HS-5 (cell line): ENCODE measurements at regions not wholly inside any gene's neighbourhood (a gene's known extent, or its start where the extent isn't known, plus 50 kb on each side); places are given as distances from the start of the nearest gene placed in this dataset.

Experiments
- DNase-seq: peaks from one replicate; pipeline ENCODE4 v3.0.0-alpha.2; 2012; ENCODE audit warnings: low read depth

- DNase-seq: no peak
These were observed 335.4 kb downstream of the LRIG3 start for GRCh38 chr12:58584880-58585279.

DNA sequence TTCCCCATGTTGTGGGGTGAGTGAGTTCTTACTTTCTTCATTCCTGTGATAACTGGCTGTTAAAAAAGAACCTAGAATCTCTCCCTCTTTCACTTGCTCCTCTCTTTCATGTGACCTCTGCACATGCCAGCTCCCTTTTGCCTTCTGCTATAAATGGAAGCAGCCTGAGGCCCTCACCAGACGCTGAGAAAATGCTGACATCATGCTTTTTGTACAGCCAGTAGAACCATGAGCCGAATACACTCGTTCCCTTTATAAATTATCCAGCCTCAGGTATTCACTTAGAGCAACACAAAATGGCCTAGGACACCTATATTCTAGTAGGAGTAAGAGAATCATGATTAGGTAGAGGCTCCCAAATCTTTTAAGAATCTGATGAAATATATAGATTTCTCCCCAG lies 333.5 kb downstream of the LRIG3 start:
- DNase-seq: no peak

GRCh38 chr12:58588770-58589169 lies 331.5 kb downstream of the LRIG3 start:
- no peak for DNase-seq

GRCh38 chr12:58592475-58593207 lies 327.7 kb downstream of the LRIG3 start:
- no peak for DNase-seq

GRCh38 chr12:58593557-58594304 lies 326.6 kb downstream of the LRIG3 start:
- no peak for DNase-seq

GRCh38 chr12:58596381-58596780 lies 323.9 kb downstream of the LRIG3 start:
- DNase-seq: no peak

DNA sequence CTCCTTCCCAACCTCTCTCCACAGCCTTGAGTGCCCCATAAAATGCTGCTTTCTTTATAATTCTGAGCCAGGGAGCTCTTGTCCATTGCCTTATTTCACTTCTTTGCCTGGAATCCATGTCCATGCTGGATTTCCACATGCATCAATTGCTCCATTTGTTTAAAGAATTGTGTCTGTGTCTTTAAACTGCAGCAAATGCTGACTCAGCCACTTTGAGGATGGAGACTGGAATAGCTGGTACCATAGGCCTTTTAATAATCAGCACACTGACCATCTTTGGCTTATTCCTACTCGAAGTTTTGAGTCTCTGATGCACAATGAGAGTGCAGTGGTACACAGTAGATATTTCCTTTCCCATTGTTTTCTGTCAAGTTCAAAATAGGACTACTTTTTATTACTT lies 318.8 kb downstream of the LRIG3 start:
- DNase-seq: no peak

DNA sequence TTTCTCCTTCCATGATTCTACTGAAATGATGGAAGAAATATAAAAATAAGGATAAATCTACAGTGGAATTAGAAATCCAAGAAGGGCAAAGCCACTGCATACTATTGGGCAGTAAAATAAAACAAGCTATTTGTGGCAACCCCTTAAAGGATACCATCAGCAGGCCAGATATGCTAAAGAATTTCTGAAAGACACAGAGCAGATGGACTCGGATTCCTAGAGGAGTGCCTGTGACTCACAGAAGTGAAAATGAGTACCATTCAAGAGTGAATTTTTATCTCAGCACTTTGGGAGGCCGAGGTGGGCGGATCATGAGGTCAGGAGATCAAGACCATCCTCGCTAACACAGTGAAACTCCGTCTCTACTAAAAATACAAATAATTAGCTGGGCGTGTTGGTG lies 318.1 kb downstream of the LRIG3 start:
- no peak for DNase-seq

GRCh38 chr12:58602736-58603135 lies 317.6 kb downstream of the LRIG3 start:
- DNase-seq: no peak

DNA sequence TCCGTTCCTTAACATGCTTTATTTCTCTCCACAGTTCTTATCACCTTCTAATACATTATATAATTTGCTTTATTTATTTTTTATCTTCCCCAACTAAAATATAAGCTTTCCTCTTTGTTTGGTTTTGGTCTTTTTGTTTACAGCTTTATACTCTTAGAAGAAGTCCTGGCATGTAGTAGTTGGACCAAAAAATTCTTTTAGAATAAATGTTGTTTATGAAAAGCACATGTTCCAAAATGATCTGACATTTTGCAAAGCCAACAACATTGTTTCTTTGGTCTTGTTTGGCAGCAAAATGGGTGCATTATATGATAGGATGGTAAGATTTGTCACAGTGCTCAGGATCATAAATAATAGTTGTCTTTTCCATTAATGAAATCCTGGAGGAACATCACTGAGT lies 312.5 kb downstream of the LRIG3 start:
- no peak for DNase-seq

GRCh38 chr12:58608711-58609110 lies 311.6 kb downstream of the LRIG3 start:
- no peak for DNase-seq

DNA sequence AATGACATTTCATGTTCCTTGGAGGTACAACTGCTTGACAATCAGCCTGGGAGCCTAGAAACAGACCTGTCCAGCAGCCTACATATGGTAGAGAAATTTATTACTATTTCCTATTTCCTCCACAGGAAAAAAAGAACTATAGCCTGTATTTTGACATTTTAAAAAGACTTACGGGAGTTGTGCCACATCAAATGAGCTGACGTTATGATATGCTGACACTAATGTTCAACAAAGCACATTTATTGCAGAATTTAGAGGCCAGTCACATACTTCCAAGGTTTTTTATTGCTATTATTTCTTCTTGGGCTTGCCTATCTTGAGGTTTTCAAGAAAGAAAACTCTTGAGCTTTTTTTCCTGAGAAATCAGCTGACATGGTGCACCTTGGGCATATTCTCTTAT lies 305.3 kb downstream of the LRIG3 start:
- no peak for DNase-seq

- DNase-seq: no peak
These were observed 304.7 kb downstream of the LRIG3 start for GRCh38 chr12:58615576-58615975.

DNA sequence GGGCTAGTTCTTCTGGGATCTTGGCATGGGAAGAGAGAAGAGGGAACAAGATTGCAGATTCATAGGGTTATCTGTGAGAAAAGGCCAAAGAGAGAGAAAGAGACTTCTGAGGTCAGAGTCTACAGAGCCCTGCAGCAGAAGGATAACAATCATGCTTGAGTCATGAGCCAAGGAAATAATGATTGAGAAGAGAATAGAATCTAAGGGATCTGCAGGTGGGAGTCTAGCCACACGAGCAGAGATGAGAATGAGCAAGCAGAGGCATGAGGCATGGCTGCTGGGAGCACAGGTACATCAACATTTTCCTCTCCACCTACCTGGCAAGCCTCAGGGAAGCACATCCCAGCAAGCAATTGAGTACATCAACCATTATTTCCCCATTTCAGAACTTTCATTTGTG lies 303.7 kb downstream of the LRIG3 start:
- DNase-seq: no peak

DNA sequence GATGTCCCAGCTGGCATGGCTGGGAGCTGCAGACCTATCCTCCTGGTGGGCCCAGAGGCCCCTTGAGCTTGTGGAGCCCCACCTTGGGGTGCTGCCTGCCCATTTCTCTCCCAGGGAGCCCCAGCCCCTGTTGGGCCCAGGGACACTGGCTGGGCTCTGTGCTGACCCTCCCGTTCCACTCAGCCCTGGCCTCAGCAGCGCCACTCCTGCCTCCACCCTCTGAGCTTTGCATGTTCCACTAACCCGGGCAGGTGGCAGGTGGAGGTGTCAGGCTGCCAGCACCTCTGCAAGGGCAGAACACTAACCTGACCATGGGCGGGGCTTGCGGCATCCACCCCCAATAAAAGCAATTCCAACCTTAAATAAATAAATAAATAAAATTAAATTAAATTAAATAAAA lies 299.2 kb downstream of the LRIG3 start:
- no peak for DNase-seq

GRCh38 chr12:58629376-58629775 lies 290.9 kb downstream of the LRIG3 start:
- DNase-seq: no peak

DNA sequence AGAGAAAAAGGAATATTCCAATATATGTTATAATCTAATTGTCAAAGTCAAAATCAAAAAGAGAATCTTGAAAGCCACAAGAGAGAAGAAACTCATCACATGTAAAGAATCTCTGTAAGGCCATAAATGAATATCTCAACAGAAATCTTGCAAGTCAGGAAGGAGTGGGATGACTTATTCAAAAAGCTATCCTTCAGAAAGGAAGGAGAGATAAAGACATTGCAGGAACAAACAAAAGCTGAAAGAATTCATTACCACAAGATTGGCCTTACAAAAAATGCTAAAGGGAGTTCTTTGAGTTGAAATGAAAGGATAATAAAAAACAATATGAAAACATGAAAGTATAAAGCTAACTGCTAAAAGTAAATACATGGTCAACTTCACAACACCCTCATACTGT lies 286.8 kb downstream of the LRIG3 start:
- DNase-seq: no peak

DNA sequence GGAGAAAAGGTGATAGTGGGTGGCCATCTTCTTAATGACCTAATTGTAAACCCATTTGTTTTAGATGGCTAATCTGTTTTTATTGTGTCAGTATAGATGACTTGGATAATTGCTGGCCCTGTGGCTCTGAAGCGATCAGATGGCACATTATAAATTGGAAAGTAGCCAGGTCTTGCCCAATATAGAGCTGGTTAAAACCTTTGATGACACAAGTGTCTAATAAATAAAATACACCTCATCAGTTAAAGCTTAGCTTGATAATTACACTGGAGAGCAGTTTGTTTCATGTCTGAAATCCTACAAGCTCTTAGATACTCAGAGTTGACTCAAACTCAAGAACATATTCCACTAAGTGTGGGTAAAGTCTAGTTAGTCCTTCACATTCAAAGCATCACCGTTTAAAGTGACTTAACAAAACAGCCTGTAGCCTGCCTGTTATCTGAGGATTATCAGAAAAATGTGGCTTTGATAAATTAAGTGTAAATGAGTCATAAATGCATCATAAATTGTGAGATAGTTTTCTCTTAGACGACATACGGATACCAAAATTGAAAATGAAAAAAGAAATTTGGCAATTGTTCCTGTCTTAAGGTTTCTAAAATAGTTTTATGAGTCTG lies 280.9 kb downstream of the LRIG3 start:
- no peak for DNase-seq

DNA sequence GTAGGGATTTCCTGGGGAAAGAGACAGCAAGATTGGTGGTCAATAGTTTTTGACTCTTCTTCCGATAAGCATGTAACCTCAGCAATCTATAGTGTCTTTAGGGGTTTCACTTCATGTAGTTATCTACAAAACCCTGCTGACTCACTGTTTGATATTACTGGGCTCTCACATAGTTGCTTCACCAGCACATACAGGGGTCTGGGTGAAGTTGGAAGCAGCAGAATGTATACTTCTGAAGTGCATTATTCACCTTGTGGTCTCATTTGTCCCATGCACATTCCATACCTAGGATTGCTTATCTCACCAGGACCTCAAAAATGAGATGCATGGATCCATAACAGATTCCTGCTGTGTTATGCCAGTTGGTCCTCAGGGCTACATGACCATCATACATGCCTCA lies 280.0 kb downstream of the LRIG3 start:
- no peak for DNase-seq

DNA sequence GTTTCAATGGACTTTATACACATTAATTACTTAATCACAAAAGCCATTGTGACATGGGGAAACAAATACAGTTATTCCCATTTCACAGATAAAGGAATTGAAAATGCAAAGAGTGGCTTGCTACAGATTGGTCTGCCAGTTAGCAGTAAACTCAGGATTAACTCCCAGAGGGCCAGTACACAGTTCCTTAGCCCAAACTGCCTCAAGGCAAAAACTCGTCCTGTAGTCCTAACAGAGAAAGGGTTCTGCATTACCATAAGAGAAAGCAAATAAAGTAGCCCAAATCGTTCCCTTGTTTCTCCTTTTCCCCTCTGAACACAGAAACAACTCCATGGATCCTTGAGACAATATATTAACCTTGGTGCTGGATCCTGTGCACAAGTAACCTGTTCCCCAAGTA lies 274.4 kb downstream of the LRIG3 start:
- no peak for DNase-seq

DNA sequence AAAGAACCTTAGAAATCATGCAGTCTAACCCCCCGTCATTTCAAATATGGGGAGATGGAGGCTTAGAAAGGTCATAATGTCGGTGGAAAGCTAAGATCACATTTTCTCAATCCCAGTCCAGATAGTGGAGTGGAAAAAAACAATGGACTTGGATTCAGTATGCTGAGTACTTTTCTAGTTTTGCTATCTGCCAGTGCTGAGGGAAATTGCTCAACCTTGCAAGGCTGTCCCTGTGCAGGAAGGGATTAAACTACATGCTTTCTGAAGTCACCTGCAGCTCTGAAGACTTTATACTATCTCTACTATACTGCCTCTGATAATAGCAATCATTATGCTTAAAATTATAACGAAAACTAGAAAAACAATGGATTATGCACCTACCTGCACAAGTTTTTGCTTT lies 272.8 kb downstream of the LRIG3 start:
- no peak for DNase-seq

- DNase-seq: no peak
These were observed 272.1 kb downstream of the LRIG3 start for GRCh38 chr12:58648176-58648575.

GRCh38 chr12:58651850-58652249 lies 268.5 kb downstream of the LRIG3 start:
- DNase-seq: no peak
